Liver (tissue), 3 donors: ENCODE measurements at regions not wholly inside any gene's neighbourhood (a gene's known extent, or its start where the extent isn't known, plus 50 kb on each side); places are given as distances from the start of the nearest gene placed in this dataset.

Experiments
- ATF3 ChIP-seq: IDR thresholded peaks from 2 replicates; pipeline ENCODE4 v1.6.1; 2016; ENCODE audit warnings: antibody characterized with exemption
- CTCF ChIP-seq: fragments of 150-350 bp; IDR thresholded peaks from 2 replicates; pipeline ENCODE4 v1.5.1; 2017; ENCODE audit warnings: improper control_type of control experiment, low read depth, low read length; ENCODE audit not compliant: missing input control
- RAD21 ChIP-seq, 2 donors: IDR thresholded peaks; 2 replicates each; pipeline ENCODE4 v1.6.1; 2016; ENCODE audit warnings: antibody characterized with exemption in 2 of 2, mild to moderate bottlenecking in 2 of 2
- SP1 ChIP-seq: IDR thresholded peaks from 2 replicates; pipeline ENCODE4 v1.6.1; 2018; ENCODE audit warnings: antibody characterized with exemption, mild to moderate bottlenecking
- TAF1 ChIP-seq: conservative IDR thresholded peaks from 2 replicates; pipeline ENCODE4 v1.6.1; 2016; ENCODE audit warnings: antibody characterized with exemption, mild to moderate bottlenecking
- YY1 ChIP-seq: IDR thresholded peaks from 2 replicates; pipeline ENCODE4 v1.6.1; 2016; ENCODE audit warnings: antibody characterized with exemption, mild to moderate bottlenecking
- ZBTB33 ChIP-seq: IDR thresholded peaks from 2 replicates; pipeline ENCODE4 v1.6.1; 2016; ENCODE audit warnings: antibody characterized with exemption
- TF ChIP-seq, protein P1 (sequence below): IDR thresholded peaks from 2 replicates; pipeline ENCODE4 v1.6.1; 2016; ENCODE audit warnings: antibody characterized with exemption, mild to moderate bottlenecking
- donor health status: healthy.
- donor health status: healthy.

GRCh38 chr10:94108200-94108599 is 114.5 kb downstream of the PLCE1 start:
- no peak for TF ChIP-seq CTCF
- TF ChIP-seq YY1: no peak
- no peak for TF ChIP-seq RAD21 (IDR thresholded peaks at IDR 0.05)
- TF ChIP-seq TAF1: no peak
- TF ChIP-seq ATF3: no peak
- TF ChIP-seq SP1: no peak
- TF ChIP-seq ZBTB33: no peak
- TF ChIP-seq, protein P1, sequence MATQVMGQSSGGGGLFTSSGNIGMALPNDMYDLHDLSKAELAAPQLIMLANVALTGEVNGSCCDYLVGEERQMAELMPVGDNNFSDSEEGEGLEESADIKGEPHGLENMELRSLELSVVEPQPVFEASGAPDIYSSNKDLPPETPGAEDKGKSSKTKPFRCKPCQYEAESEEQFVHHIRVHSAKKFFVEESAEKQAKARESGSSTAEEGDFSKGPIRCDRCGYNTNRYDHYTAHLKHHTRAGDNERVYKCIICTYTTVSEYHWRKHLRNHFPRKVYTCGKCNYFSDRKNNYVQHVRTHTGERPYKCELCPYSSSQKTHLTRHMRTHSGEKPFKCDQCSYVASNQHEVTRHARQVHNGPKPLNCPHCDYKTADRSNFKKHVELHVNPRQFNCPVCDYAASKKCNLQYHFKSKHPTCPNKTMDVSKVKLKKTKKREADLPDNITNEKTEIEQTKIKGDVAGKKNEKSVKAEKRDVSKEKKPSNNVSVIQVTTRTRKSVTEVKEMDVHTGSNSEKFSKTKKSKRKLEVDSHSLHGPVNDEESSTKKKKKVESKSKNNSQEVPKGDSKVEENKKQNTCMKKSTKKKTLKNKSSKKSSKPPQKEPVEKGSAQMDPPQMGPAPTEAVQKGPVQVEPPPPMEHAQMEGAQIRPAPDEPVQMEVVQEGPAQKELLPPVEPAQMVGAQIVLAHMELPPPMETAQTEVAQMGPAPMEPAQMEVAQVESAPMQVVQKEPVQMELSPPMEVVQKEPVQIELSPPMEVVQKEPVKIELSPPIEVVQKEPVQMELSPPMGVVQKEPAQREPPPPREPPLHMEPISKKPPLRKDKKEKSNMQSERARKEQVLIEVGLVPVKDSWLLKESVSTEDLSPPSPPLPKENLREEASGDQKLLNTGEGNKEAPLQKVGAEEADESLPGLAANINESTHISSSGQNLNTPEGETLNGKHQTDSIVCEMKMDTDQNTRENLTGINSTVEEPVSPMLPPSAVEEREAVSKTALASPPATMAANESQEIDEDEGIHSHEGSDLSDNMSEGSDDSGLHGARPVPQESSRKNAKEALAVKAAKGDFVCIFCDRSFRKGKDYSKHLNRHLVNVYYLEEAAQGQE: no peak
